GM12892 (cell line): ENCODE measurements at regions not wholly inside any gene's neighbourhood (a gene's known extent, or its start where the extent isn't known, plus 50 kb on each side); places are given as distances from the start of the nearest gene placed in this dataset.

Source experiments
- POLR2A ChIP-seq: IDR thresholded peaks from 2 replicates; pipeline ENCODE4 v1.6.1; 2011; ENCODE audit warnings: low read depth, low read length, control low read depth
- TAF1 ChIP-seq: IDR thresholded peaks from 2 replicates; pipeline ENCODE4 v1.6.1; 2011; ENCODE audit warnings: low read depth, mild to moderate bottlenecking, control low read depth, low read length, borderline replicate concordance

GRCh38 chr10:78804411-78805032, 264.2 kb upstream of the ZMIZ1 start:
- no peak for TF ChIP-seq TAF1
- no peak for TF ChIP-seq POLR2A
